ENCODE measurements at regions not wholly inside any gene's neighbourhood (a gene's known extent, or its start where the extent isn't known, plus 50 kb on each side); places are given as distances from the start of the nearest gene placed in this dataset.
"Not testable (repeated sequence)": the region's sequence is repeated elsewhere in the genome, so short reads cannot be mapped to it uniquely, and the experiment has no call there.

DNA sequence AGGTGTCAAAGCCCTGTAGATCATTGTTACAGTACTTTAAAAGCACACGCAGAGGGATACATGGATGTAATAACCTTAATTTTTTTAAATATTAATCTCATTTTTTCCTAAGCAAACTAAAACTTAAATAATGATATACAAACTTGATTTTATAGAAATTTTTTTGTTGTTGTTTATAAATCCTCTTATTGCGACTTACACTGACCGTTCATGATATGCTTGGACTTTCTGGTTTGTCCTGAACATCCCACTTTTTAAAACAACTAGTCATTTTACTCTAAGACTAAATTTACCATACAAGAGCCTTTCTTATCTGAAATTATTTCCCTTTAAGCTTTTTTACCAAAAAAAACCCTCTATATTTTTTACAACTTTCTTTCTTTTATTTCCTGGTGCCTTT lies 2106.0 kb downstream of the PCDH7 start:
- DNase-seq (ENCODE audit: low read depth in 2 of 2): no peak

DNA sequence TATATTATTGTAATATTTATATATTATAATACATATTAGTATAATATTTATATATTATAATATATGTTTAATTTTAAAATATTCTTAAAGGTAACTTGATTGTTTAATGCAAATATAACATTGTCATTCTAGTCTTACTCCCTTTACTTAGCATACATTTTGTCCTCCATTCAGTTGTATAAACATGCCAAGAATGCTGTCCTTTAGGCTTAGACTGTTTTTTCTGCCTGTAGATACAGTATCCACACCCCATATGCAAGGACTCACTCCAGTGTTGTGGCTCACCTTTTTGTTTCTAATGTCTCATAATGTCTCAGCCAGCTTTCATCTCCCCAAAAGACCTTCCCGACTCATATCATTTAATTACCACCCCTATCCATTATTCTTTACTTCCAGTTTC lies 2110.0 kb downstream of the PCDH7 start:
- no peak for DNase-seq (ENCODE audit: low read depth in 2 of 2)

DNA sequence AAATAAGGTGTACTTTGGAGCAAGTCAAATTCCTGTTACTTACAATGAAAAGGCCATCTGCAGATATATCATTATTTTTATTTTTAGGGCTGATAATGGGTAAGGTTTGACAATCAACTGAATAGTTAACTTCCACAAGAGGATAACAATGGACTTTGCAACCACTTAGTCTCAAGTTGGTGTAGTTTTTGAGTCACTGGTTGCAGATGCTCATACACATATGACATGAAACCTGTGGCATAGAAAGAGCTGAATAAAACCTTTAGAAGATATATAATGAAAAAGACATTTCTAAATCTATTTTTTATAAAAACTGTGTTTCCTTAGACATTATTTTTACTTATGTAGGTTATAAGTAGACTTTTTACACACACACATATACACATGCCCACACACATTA lies 2110.9 kb downstream of the PCDH7 start:
- no peak for DNase-seq (ENCODE audit: low read depth in 2 of 2)

GRCh38 chr4:32840461-32841189 lies 2120.5 kb downstream of the PCDH7 start:
- no peak for DNase-seq (ENCODE audit: low read depth in 2 of 2)

DNA sequence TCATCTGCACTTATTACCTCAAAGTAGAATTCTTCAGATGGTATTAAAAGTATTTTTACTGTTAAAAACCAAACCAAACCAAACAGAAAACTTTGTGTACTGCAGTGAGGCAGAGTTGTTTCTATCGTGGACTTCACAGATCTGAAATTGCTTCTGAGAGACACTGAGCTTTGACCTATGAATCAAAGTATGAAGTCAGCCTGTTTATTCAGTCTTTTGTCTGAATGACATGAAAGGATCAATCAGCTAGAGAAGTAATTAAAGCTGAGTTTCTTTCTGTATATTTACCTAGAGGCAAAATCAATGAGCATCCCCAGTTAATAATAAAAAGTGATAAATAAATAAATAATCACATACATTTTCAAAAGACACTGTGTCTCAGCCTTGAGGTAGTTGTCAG lies 2121.0 kb downstream of the PCDH7 start:
- no peak for DNase-seq (ENCODE audit: low read depth in 2 of 2)

- no peak for DNase-seq (ENCODE audit: low read depth in 2 of 2)
Observed at GRCh38 chr4:32847461-32847860, 2127.3 kb downstream of the PCDH7 start.

DNA sequence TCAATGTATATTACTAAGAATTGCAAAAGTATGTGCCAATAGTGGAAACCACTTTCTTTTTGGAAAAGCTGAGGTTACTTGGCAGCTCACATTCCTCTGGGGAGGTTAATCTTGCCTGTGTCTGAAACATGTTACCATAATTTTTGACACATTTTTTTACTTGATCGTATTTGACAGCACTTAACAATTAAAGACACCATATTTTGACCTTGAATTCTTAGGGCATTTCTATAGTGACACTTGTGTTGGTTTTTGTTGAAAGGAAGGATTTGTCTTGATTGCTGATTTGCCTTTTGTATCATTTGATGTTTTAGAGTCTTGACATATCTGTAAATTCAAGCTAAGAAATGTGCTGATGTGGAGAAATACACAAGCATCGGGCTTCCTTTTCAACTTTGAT lies 2135.5 kb downstream of the PCDH7 start:
- no peak for DNase-seq (ENCODE audit: low read depth in 2 of 2)

DNA sequence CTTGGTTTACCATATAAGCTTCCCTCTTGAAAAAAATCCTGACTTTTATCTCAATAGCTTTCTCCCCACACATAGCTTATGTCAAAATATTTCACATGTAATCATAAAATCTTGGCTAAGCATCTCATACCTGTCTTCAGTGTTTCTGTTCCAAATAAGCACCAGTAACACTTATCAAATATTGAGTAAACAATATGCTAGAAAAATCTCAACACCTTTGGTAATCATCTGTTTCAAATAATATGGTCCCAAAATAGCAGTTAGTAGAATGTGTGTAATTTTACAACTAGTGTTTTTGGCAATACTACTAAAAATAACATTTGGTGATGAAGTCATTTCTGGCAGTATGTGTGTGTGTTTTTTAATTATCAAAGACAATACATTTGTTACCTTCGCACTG lies 2138.2 kb downstream of the PCDH7 start:
- DNase-seq (ENCODE audit: low read depth in 2 of 2): no peak

- DNase-seq (ENCODE audit: low read depth in 2 of 2): no peak
Observed at GRCh38 chr4:32858971-32859370, 2138.8 kb downstream of the PCDH7 start.

GRCh38 chr4:32864713-32865351 lies 2144.7 kb downstream of the PCDH7 start:
- DNase-seq (ENCODE audit: low read depth in 2 of 2): no peak

DNA sequence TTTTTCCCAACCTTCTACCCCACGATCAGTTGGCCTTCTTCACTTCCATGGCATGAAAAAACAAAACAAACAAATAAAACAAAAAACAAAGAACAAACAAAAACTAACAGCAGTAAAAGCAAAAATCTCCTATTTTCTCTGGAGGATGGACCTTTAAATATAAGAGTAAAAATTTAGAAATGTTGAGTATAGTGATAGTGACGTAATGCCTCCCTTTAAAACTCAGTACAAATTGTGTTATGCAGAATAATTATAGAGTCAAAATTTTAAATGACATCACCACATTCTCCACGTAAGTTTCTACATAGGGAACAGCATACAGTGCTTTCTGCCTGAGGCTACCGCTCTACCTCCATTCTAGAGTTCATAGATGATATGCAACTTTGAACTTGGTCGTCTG lies 2156.4 kb downstream of the PCDH7 start:
- no peak for DNase-seq (ENCODE audit: low read depth in 2 of 2)

DNA sequence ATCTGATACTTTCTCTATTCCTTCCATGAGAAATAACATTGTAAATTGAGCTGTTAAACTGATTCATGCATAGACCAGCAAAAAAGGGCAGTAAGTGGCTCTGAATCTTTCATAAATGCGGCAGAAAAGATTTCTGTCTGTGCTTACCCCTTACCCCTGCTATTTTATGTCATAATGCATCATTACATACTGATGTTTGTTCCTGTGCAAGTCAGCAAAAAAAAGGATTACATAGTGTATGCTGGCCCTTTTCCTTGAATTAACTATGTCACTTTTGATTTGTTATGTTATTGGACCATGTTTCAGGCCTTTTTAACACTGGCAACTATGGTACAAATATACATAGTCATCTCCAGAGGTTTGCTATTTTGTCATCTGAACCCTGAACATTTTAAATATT lies 2159.7 kb downstream of the PCDH7 start:
- no peak for DNase-seq (ENCODE audit: low read depth in 2 of 2)

DNA sequence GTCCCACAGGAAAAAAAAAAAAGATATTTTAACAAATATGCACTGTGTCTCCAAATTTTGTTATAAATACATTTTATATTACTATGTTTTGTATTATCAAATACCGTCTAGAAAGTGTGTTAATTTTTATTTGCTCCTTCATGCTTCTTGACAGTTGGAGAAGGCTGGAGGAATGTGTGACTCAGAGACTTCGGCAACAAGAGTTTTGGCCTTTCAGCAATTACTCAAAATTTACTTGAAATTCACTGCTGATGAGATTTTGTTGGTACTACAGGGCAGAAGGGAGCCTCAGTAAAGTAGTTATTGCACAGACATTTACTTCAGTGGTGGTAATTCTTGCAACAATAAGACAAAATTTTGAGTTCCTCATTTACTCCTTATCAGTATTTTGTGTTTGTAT lies 2164.0 kb downstream of the PCDH7 start:
- DNase-seq (ENCODE audit: low read depth in 2 of 2): no peak

- DNase-seq (ENCODE audit: low read depth in 2 of 2): no peak
Observed at GRCh38 chr4:32890398-32890797, 2170.2 kb downstream of the PCDH7 start.

DNA sequence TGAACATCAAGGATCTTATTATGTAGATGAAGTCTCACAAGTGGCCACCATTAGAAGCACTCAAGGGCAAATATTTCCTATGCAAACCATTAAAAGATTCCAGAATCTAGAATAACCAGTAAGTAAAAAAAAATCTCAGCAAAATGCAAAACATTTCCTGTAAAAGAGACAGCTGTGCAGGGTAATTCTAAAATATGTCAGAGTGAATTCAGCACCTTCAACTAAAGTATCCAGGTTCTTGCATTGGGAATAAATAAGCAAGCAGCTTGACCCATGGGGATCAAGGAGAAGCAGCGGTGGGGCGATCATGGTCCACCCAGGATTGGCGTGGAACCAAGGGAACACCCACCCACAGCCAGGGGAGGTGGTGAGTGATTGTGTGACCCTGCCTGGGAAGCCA lies 2188.9 kb downstream of the PCDH7 start:
- no peak for DNase-seq (ENCODE audit: low read depth in 2 of 2)

DNA sequence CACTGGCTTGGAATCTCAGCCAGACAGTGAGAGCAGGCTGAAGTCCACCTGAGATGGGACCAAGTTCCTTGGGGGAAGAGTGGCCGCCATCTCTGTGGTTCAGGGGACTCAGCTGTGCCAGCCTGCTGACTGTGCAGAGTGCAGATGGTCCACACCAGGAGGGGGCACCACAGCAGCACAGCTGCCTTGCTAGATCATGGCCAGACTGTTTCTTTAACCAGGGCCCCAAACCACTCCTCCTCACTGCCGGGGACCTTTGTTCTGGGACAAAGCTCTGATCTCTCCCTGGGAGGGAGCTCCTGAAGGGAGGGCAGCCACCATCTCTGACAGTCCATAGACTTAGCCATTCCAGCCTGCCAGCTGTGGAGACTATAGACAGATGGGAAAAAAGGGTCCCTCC lies 2189.6 kb downstream of the PCDH7 start:
- no peak for DNase-seq (ENCODE audit: low read depth in 2 of 2)

DNA sequence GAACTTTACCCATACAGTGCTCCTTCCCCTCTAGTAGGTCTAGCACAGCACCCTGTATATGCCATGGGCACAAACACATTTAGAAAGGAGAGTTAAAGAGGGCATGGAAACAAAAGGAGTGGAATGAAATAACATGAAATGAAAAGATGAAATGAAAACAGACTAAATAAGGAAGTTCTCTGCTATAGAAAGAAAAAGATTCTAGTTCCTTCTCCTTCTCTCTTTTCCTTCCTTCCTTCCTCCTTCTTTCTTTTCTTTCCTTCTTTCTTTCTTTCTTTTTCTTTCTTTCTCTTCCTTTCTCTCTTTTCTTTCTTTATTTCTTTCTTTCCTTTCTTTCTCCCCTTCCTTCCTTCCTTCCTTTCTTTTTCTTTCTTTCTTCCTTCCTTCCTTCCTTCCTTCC lies 2197.4 kb downstream of the PCDH7 start:
- DNase-seq (ENCODE audit: low read depth in 2 of 2): no peak

GRCh38 chr4:32929796-32930699 lies 2209.9 kb downstream of the PCDH7 start:
- no peak for DNase-seq (ENCODE audit: low read depth in 2 of 2)

- DNase-seq (ENCODE audit: low read depth in 2 of 2): no peak
Observed at GRCh38 chr4:32930700-32931099, 2210.5 kb downstream of the PCDH7 start.

GRCh38 chr4:32931475-32931874 lies 2211.3 kb downstream of the PCDH7 start:
- DNase-seq (ENCODE audit: low read depth in 2 of 2): no peak

GRCh38 chr4:32932156-32932555 lies 2212.0 kb downstream of the PCDH7 start:
- no peak for DNase-seq (ENCODE audit: low read depth in 2 of 2)

- DNase-seq (ENCODE audit: low read depth in 2 of 2): not testable (repeated sequence)
Observed at GRCh38 chr4:32939222-32939621, 2219.1 kb downstream of the PCDH7 start.

DNA sequence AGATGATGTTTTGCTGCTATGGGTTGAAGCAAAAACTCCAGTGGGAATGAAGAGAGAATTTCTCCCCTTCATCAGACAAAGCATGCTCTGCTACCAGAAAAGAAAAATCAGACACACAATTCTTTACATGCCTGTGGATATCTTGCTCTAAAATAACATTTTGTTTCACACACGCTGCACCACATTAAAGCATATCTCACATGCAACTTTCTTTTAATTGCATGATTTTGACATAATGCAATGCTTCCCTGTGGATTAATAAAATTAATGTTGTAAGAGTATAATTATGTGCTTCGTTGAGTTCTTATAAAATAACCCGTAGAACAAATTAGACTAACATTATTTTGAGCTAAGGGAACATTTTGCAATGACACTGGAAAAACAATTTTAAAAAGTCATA lies 2230.7 kb downstream of the PCDH7 start:
- DNase-seq (ENCODE audit: low read depth in 2 of 2): no peak

Data from stimulated activated CD8-positive, alpha-beta memory T cell treated with anti-CD3 and anti-CD28 coated beads, Interleukin-2, amount 100 ng/mL, for 48 hours (primary cell).